HCT116 (cell line): ENCODE measurements at regions not wholly inside any gene's neighbourhood (a gene's known extent, or its start where the extent isn't known, plus 50 kb on each side); places are given as distances from the start of the nearest gene placed in this dataset.

Source experiments
- ATAC-seq: fragments of 200-7000 bp; cut with Tn5 transposase; 2 replicates; pipeline ENCODE4 v1.9.1; 2020; ENCODE audit warnings: mild to moderate bottlenecking, moderate library complexity
- BruUV-seq: library from RNA; stranded (reverse); fragments of 400-500 nt; replicated peaks from 2 replicates; lab custom pipeline; 2021; lab: Mats Ljungman, UMichigan
- CTCF ChIA-PET: fragments of 300-600 bp; sonication (Branson Sonifier 250); formaldehyde crosslinking; loops from one replicate; lab custom pipeline; 2021; ENCODE audit warnings: antibody characterized with exemption; lab: Charles Lee
- POLR2A ChIA-PET: fragments of 300-600, 350-600 bp; sonication (Branson Sonifier 250); formaldehyde crosslinking; loops from one replicate; lab custom pipeline; 2021; ENCODE audit warnings: antibody characterized with exemption; lab: Charles Lee
- RAD21 ChIA-PET, 2 experiments: fragments of 300-600 bp; sonication (Branson Sonifier 250); formaldehyde crosslinking; loops; one replicate each; lab custom pipeline; 2023; ENCODE audit warnings: low total read pairs in 2 of 2; ENCODE audit not compliant: uncharacterized antibody in 2 of 2, unreplicated experiment in 2 of 2, low non-redundant PET in 1 of 2; lab: Charles Lee
- DNase-seq: peaks from one replicate; pipeline ENCODE4 v3.0.0-alpha.2; 2010; ENCODE audit warnings: low read depth, low spot score
- H2AFZ ChIP-seq: fragments of 200-600 bp; shearing (Covaris generic), sonication (generic); 2 replicates; pipeline ENCODE4 v1.6.1; 2017; ENCODE audit warnings: low read depth, mixed run types, mixed read lengths, antibody characterized with exemption, low read length; ENCODE audit not compliant: poor library complexity, severe bottlenecking
- H3K27ac ChIP-seq: 2 replicates; pipeline ENCODE4 v1.5.1; 2012; ENCODE audit warnings: low read depth, low read length
- H3K27me3 ChIP-seq: fragments of 200-600 bp; sonication (generic); 2 replicates; pipeline ENCODE4 v1.6.1; 2016; ENCODE audit warnings: mixed run types, low read length, mixed read lengths; ENCODE audit not compliant: insufficient read depth
- H3K36me3 ChIP-seq, 2 experiments: fragments of 200-500 bp in 1 of 2; fragments of 200-600 bp in 1 of 2; sonication (Bioruptor generic) in 1 of 2; sonication (generic) in 1 of 2; 2 replicates each; pipeline versions ENCODE4 v1.5.1 to v1.6.1; 2014 to 2016; ENCODE audit warnings: low read length in 2 of 2, inconsistent platforms in 1 of 2, mixed read lengths in 1 of 2, mixed run types in 1 of 2; ENCODE audit not compliant: insufficient read depth in 2 of 2, control insufficient read depth in 1 of 2
- H3K4me1 ChIP-seq, 2 experiments: fragments of 200-600 bp in 1 of 2; sonication (generic) in 1 of 2; 2 replicates each; pipeline versions ENCODE4 v1.5.1 to v1.6.1; 2012 to 2017; ENCODE audit warnings: low read length in 2 of 2, inconsistent platforms in 1 of 2, mild to moderate bottlenecking in 1 of 2, mixed read lengths in 1 of 2, mixed run types in 1 of 2, moderate library complexity in 1 of 2; ENCODE audit not compliant: insufficient read depth in 2 of 2, control insufficient read depth in 1 of 2
- H3K4me2 ChIP-seq: fragments of 200-600 bp; sonication (generic); 2 replicates; pipeline ENCODE4 v1.6.1; 2017; ENCODE audit warnings: mixed run types, low read length, mixed read lengths
- H3K4me3 ChIP-seq, 2 experiments: fragments of 200-600 bp in 1 of 2; sonication (generic) in 1 of 2; replicated peaks in 1 of 2; 2 replicates each; pipeline ENCODE4 v1.5.1; 2011 to 2016; ENCODE audit warnings: low read length in 2 of 2, control low read depth in 1 of 2, low read depth in 1 of 2, mild to moderate bottlenecking in 1 of 2, mixed read lengths in 1 of 2, mixed run types in 1 of 2
- H3K79me2 ChIP-seq: fragments of 200-600 bp; sonication (generic); 2 replicates; pipeline ENCODE4 v1.6.1; 2017; ENCODE audit warnings: mild to moderate bottlenecking, mixed run types, low read length, moderate library complexity, mixed read lengths; ENCODE audit not compliant: insufficient read depth
- H3K9ac ChIP-seq: fragments of 200-600 bp; sonication (generic); 2 replicates; pipeline ENCODE4 v1.6.1; 2016; ENCODE audit warnings: low read length, mixed read lengths
- H3K9me2 ChIP-seq: fragments of 200-600 bp; sonication (generic), shearing (Covaris generic); 2 replicates; pipeline ENCODE4 v1.6.1; 2017; ENCODE audit warnings: mixed run types, mild to moderate bottlenecking, moderate library complexity; ENCODE audit not compliant: insufficient read depth
- H3K9me3 ChIP-seq, 2 experiments: fragments of 200-500 bp in 1 of 2; fragments of 200-600 bp in 1 of 2; sonication (Bioruptor generic) in 1 of 2; sonication (generic) in 1 of 2; 2 replicates each; pipeline ENCODE4 v1.6.1; 2014 to 2017; ENCODE audit warnings: low read length in 2 of 2, mixed read lengths in 2 of 2, inconsistent platforms in 1 of 2, low read depth in 1 of 2, mild to moderate bottlenecking in 1 of 2, mixed run types in 1 of 2, moderate library complexity in 1 of 2; ENCODE audit not compliant: control insufficient read depth in 1 of 2, insufficient read depth in 1 of 2
- H4K20me1 ChIP-seq: fragments of 200-600 bp; sonication (generic), shearing (Covaris generic); 2 replicates; pipeline ENCODE4 v1.6.1; 2017; ENCODE audit warnings: mixed run types, mild to moderate bottlenecking, moderate library complexity; ENCODE audit not compliant: insufficient read depth
- CBX3 ChIP-seq: IDR thresholded peaks from 2 replicates; pipeline ENCODE4 v1.6.1; 2012; ENCODE audit warnings: low read depth
- CTCF ChIP-seq, 3 experiments: fragments of 200-600 bp in 1 of 3; sonication (generic) in 1 of 3; IDR thresholded peaks in 2 of 3; conservative IDR thresholded peaks in 1 of 3; 2 replicates each; pipeline ENCODE4 v1.5.1; 2012 to 2017; ENCODE audit warnings: low read depth in 2 of 3, low read length in 2 of 3, antibody characterized with exemption in 1 of 3, borderline replicate concordance in 1 of 3, control low read depth in 1 of 3, mild to moderate bottlenecking in 1 of 3, mixed read lengths in 1 of 3, mixed run types in 1 of 3, moderate library complexity in 1 of 3; ENCODE audit not compliant: insufficient read depth in 1 of 3
- EGR1 ChIP-seq: IDR thresholded peaks from 2 replicates; pipeline ENCODE4 v1.6.1; 2012; ENCODE audit warnings: low read depth
- ELF1 ChIP-seq: IDR thresholded peaks from 2 replicates; pipeline ENCODE4 v1.6.1; 2012; ENCODE audit warnings: low read depth, borderline replicate concordance
- EZH2 ChIP-seq: fragments of 200-600 bp; sonication (generic); IDR thresholded peaks from 2 replicates; pipeline ENCODE4 v1.6.1; 2017; ENCODE audit warnings: antibody characterized with exemption, mixed run types
- EZH2phosphoT487 ChIP-seq: fragments of 200-600 bp; IDR thresholded peaks from 2 replicates; pipeline ENCODE4 v1.6.1; 2018; ENCODE audit warnings: antibody characterized with exemption, borderline replicate concordance
- MAX ChIP-seq: IDR thresholded peaks from 2 replicates; pipeline ENCODE4 v1.6.1; 2012
- ZFX ChIP-seq: fragments of 450-650 bp; IDR thresholded peaks from 2 replicates; pipeline ENCODE4 v1.6.1; 2017
- intact Hi-C: fragments of 100-400 bp; cut with micrococcal nuclease; formaldehyde crosslinking; loops from 2 replicates; pipeline ENCODE4 v1.10.0; 2022
- TF ChIP-seq, protein P1 (sequence below): IDR thresholded peaks from 2 replicates; pipeline ENCODE4 v1.6.1; 2012; ENCODE audit warnings: low read depth
- TF ChIP-seq, protein P2 (sequence below): IDR thresholded peaks from 2 replicates; pipeline ENCODE4 v1.6.1; 2011; ENCODE audit warnings: mild to moderate bottlenecking, low read length, moderate library complexity; ENCODE audit not compliant: insufficient replicate concordance; ENCODE audit errors: extremely low read depth

DNA sequence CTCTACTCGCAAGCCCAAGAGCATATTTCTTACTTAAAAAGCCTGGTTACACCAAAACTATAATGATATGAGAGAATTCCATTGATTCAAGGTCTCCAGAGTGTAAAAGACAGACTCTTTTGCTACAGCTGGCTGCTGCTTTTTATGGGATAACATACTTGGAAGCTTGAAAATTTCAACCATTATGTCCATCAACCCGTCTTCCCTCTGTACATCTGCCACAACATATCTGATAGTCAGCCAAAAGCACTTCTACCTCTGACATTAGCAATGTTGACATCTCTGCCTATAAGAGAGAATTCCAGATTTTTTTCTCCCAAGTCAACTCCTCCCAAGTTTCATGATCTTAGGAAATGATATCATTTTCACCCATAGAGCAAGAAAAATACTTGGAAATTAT, 54.4 kb upstream of the IQCM start:
- no peak overlapping the region for H2AFZ ChIP-seq
- no TSS peak for BruUV-seq
- no peaks in the 10 kb centered on the region for H4K20me1 ChIP-seq
- no peaks in the 10 kb centered on the region for H3K36me3 ChIP-seq
- no peaks in the 10 kb centered on the region for H3K27me3 ChIP-seq
- RAD21 ChIA-PET = no interaction called here
- no peaks in the 10 kb centered on the region for H3K9me2 ChIP-seq
- CTCF ChIA-PET = no interaction called here
- no peak overlapping the region for H3K4me3 ChIP-seq
- DNase-seq (no peak), ATAC-seq (no peak)
- no peaks in the 10 kb centered on the region for H3K9me3 ChIP-seq
- no peak overlapping the region for H3K27ac ChIP-seq
- intact Hi-C loops = no loop called here
- H3K79me2 ChIP-seq = no peaks in the 10 kb centered on the region
- H3K9ac ChIP-seq = no peak overlapping the region
- POLR2A ChIA-PET = no interaction called here
- TF ChIP-seq ELF1 (no peak), EGR1 (no peak), MAX (no peak), CTCF (IDR thresholded peaks at IDR 0.05 in 2 of 3, conservative IDR thresholded peaks at IDR 0.05 in 1 of 3; ENCODE audit: borderline replicate concordance in 1 of 3, insufficient read depth in 1 of 3, low read depth in 2 of 3, low read length in 2 of 3) (no peak), ZFX (no peak), EZH2phosphoT487 (no peak), EZH2 (no peak), CBX3 (no peak)
- TF ChIP-seq, protein P1, sequence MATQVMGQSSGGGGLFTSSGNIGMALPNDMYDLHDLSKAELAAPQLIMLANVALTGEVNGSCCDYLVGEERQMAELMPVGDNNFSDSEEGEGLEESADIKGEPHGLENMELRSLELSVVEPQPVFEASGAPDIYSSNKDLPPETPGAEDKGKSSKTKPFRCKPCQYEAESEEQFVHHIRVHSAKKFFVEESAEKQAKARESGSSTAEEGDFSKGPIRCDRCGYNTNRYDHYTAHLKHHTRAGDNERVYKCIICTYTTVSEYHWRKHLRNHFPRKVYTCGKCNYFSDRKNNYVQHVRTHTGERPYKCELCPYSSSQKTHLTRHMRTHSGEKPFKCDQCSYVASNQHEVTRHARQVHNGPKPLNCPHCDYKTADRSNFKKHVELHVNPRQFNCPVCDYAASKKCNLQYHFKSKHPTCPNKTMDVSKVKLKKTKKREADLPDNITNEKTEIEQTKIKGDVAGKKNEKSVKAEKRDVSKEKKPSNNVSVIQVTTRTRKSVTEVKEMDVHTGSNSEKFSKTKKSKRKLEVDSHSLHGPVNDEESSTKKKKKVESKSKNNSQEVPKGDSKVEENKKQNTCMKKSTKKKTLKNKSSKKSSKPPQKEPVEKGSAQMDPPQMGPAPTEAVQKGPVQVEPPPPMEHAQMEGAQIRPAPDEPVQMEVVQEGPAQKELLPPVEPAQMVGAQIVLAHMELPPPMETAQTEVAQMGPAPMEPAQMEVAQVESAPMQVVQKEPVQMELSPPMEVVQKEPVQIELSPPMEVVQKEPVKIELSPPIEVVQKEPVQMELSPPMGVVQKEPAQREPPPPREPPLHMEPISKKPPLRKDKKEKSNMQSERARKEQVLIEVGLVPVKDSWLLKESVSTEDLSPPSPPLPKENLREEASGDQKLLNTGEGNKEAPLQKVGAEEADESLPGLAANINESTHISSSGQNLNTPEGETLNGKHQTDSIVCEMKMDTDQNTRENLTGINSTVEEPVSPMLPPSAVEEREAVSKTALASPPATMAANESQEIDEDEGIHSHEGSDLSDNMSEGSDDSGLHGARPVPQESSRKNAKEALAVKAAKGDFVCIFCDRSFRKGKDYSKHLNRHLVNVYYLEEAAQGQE = no peak
- TF ChIP-seq, protein P2, sequence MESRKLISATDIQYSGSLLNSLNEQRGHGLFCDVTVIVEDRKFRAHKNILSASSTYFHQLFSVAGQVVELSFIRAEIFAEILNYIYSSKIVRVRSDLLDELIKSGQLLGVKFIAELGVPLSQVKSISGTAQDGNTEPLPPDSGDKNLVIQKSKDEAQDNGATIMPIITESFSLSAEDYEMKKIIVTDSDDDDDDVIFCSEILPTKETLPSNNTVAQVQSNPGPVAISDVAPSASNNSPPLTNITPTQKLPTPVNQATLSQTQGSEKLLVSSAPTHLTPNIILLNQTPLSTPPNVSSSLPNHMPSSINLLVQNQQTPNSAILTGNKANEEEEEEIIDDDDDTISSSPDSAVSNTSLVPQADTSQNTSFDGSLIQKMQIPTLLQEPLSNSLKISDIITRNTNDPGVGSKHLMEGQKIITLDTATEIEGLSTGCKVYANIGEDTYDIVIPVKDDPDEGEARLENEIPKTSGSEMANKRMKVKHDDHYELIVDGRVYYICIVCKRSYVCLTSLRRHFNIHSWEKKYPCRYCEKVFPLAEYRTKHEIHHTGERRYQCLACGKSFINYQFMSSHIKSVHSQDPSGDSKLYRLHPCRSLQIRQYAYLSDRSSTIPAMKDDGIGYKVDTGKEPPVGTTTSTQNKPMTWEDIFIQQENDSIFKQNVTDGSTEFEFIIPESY = no peak
- H3K4me1 ChIP-seq = no peaks in the 10 kb centered on the region
- H3K4me2 ChIP-seq = no peak overlapping the region
